MV-4-11 (cell line): ENCODE measurements at regions not wholly inside any gene's neighbourhood (a gene's known extent, or its start where the extent isn't known, plus 50 kb on each side); places are given as distances from the start of the nearest gene placed in this dataset.

Source experiments
- DNase-seq: peaks from one replicate; lab custom pipeline; 2025; lab: John Stamatoyannopoulos, UW

GRCh38 chr9:27749838-27750237, 176.6 kb upstream of the C9orf72 start:
- no peak for DNase-seq

- no peak for DNase-seq
These were observed 177.3 kb upstream of the C9orf72 start for GRCh38 chr9:27750566-27750965.

- DNase-seq, result no peak
These were observed 178.8 kb upstream of the C9orf72 start for GRCh38 chr9:27752069-27752468.

GRCh38 chr9:27755846-27756245, 182.6 kb upstream of the C9orf72 start:
- DNase-seq, result no peak

- DNase-seq, result no peak
These were observed 183.1 kb upstream of the C9orf72 start for GRCh38 chr9:27756418-27756817.

- DNase-seq, result no peak
These were observed 190.6 kb upstream of the C9orf72 start for GRCh38 chr9:27763831-27764230.

- DNase-seq, result no peak
These were observed 192.2 kb upstream of the C9orf72 start for GRCh38 chr9:27765266-27766072.

- DNase-seq, result no peak
These were observed 193.0 kb upstream of the C9orf72 start for GRCh38 chr9:27766073-27766835.

GRCh38 chr9:27768781-27769180, 195.5 kb upstream of the C9orf72 start:
- no peak for DNase-seq

GRCh38 chr9:27770541-27770940, 197.3 kb upstream of the C9orf72 start:
- DNase-seq, result no peak

- no peak for DNase-seq
These were observed 198.7 kb upstream of the C9orf72 start for GRCh38 chr9:27771803-27772545.

- DNase-seq, result no peak
These were observed 211.8 kb upstream of the C9orf72 start for GRCh38 chr9:27784847-27785713.

GRCh38 chr9:27785714-27786100, 212.4 kb upstream of the C9orf72 start:
- peak; percentile 66 for DNase-seq

GRCh38 chr9:27787891-27788290, 214.6 kb upstream of the C9orf72 start:
- peak; percentile 58 for DNase-seq

- no peak for DNase-seq
These were observed 218.0 kb upstream of the C9orf72 start for GRCh38 chr9:27791311-27791710.

- DNase-seq, result no peak
These were observed 219.8 kb upstream of the C9orf72 start for GRCh38 chr9:27792971-27793689.

GRCh38 chr9:27799326-27799725, 226.0 kb upstream of the C9orf72 start:
- DNase-seq, result no peak

GRCh38 chr9:27800159-27800558, 226.9 kb upstream of the C9orf72 start:
- DNase-seq, result no peak

GRCh38 chr9:27800692-27801370, 227.6 kb upstream of the C9orf72 start:
- no peak for DNase-seq

GRCh38 chr9:27801545-27801944, 228.3 kb upstream of the C9orf72 start:
- DNase-seq, result peak; percentile 21
